ENCODE measurements at regions not wholly inside any gene's neighbourhood (a gene's known extent, or its start where the extent isn't known, plus 50 kb on each side); places are given as distances from the start of the nearest gene placed in this dataset.

- H3K27me3 ChIP-seq (ENCODE audit: control insufficient read depth, insufficient read depth, low read length), result peaks cover 6% of the 10 kb centered on the region
- H3K36me3 ChIP-seq (ENCODE audit: control insufficient read depth, insufficient read depth, low read length), result no peaks in the 10 kb centered on the region
- TF ChIP-seq CTCF (IDR thresholded peaks at IDR 0.05; ENCODE audit: insufficient read depth, low read length, poor library complexity, severe bottlenecking), result no peak
- no peak overlapping the region for H3K4me3 ChIP-seq (ENCODE audit: low read depth, low read length)
- no peak for DNase-seq (ENCODE audit: low read depth)
Measured at GRCh38 chrX:69307029-69307428, 141.8 kb upstream of the PJA1 start.

DNA sequence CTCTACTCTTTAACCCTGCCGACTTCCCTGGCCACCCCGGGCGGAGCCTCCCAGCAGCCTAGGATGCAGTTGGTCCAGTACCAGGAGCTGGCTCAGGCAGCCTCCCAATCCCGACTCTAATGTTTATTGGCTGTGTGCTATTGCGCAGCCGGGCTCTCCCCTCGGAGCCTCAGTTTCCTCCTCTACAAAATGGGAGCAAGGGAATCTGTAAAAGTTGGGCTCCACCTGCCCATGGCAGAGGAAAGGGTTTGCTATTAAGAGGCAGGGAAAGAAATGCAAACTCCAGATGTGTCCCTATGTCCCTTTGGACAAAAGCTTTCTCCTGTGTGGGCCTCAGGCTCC, 140.8 kb upstream of the PJA1 start:
- Histone ChIP-seq H3K36me3 (ENCODE audit: control insufficient read depth, insufficient read depth, low read length) (no peaks in the 10 kb centered on the region), H3K4me3 (ENCODE audit: low read depth, low read length) (no peak overlapping the region), H3K27me3 (ENCODE audit: control insufficient read depth, insufficient read depth, low read length) (peaks cover 6% of the 10 kb centered on the region)
- no peak for DNase-seq (ENCODE audit: low read depth)
- no peak for TF ChIP-seq CTCF (IDR thresholded peaks at IDR 0.05; ENCODE audit: insufficient read depth, low read length, poor library complexity, severe bottlenecking)

DNA sequence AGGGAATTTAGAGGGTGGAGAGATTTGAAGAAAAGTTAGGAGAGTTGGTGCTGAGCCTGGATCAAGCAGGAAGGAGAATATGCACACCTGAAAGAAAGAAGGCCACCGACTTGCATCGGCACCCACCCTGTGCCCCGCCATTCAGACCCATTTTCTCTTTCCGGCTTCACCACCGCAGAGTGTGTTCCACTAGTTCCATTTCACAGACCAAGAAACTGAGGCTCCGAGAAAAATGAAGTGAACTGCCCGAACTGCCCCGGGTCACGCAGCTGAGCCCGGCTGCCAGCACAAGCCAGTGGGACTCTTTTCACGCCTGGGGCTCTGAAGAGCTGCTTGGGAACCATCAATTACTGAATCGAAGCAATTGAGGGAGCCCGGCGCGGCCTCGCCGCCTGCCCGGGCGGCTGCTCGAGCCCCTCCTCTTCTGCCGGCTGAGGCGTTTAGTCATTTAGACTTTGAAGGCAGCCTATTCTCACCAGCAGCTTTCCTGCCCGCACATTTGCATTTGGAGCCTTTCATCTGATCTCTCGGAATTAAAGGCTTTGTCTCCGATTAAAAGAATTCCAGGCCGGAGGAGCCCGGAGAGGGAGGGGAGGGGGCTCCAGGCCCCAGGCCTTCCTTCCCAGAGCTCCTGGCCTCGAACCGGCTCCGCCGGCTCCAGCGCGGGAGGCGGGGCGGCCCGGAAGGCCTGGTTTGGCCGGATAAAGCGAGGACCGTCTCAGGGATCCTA, 140.2 kb upstream of the PJA1 start:
- DNase-seq (ENCODE audit: low read depth), result no peak
- Histone ChIP-seq H3K27me3 (ENCODE audit: control insufficient read depth, insufficient read depth, low read length) (peaks cover 6% of the 10 kb centered on the region), H3K36me3 (ENCODE audit: control insufficient read depth, insufficient read depth, low read length) (no peaks in the 10 kb centered on the region), H3K4me3 (ENCODE audit: low read depth, low read length) (no peak overlapping the region)
- TF ChIP-seq CTCF (IDR thresholded peaks at IDR 0.05; ENCODE audit: insufficient read depth, low read length, poor library complexity, severe bottlenecking), result no peak

GRCh38 chrX:69303231-69303630, 138.0 kb upstream of the PJA1 start:
- H3K36me3 ChIP-seq (ENCODE audit: control insufficient read depth, insufficient read depth, low read length), result no peaks in the 10 kb centered on the region
- no peak for DNase-seq (ENCODE audit: low read depth)
- no peak for TF ChIP-seq CTCF (IDR thresholded peaks at IDR 0.05; ENCODE audit: insufficient read depth, low read length, poor library complexity, severe bottlenecking)
- peaks cover 6% of the 10 kb centered on the region for H3K27me3 ChIP-seq (ENCODE audit: control insufficient read depth, insufficient read depth, low read length)
- H3K4me3 ChIP-seq (ENCODE audit: low read depth, low read length), result no peak overlapping the region

DNA sequence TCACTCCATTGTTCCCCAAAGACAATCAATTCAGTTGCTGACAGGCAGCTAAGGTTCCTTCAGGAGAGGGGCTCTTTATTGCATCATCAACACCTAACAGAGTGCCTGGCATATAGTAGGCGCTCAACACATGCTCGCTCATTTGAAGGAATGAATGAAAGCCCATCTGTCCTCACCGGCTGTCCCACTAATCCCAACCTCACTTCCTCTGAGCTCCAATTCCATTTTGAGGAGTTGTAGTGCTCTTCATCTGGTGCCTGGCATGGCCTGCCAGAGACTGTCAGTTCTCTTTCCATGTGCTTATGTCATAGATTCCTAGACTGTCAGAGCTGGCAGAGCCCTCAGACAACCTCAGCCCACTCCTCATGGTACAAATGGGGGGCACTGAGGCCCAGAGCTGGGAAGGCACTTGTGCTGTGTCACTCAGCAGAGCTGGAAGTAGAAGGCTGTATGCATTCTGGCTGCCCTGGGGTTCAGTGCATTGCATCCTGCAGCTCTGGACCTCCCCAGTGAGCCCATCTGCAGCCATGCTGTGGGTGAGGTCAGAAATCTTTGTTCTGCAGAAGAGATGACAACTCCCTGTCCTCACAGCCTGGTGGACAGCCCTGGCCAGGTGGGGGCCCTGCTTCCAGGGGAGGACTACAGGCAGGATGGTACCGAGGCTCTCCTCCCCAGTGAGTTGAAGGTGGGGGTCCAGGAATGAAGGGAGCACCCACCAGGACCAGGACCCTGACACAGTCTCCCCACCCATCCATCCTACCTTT, 134.9 kb upstream of the PJA1 start:
- TF ChIP-seq CTCF (IDR thresholded peaks at IDR 0.05; ENCODE audit: insufficient read depth, low read length, poor library complexity, severe bottlenecking), result no peak
- Histone ChIP-seq H3K4me3 (ENCODE audit: low read depth, low read length) (no peak overlapping the region), H3K27me3 (ENCODE audit: control insufficient read depth, insufficient read depth, low read length) (no peaks in the 10 kb centered on the region), H3K36me3 (ENCODE audit: control insufficient read depth, insufficient read depth, low read length) (no peaks in the 10 kb centered on the region)
- DNase-seq (ENCODE audit: low read depth), result no peak
